NCI-H460 (cell line): ENCODE measurements at regions not wholly inside any gene's neighbourhood (a gene's known extent, or its start where the extent isn't known, plus 50 kb on each side); places are given as distances from the start of the nearest gene placed in this dataset.

Experiments
- DNase-seq: peaks from one replicate; pipeline ENCODE4 v3.0.0-alpha.2; 2016; ENCODE audit warnings: low read depth; ENCODE audit errors: extremely low read depth

- no peak for DNase-seq
Observed at GRCh38 chr5:110025160-110025559, 335.4 kb downstream of the MAN2A1 start.

- no peak for DNase-seq
Observed at GRCh38 chr5:110027527-110028322, 338.0 kb downstream of the MAN2A1 start.

DNA sequence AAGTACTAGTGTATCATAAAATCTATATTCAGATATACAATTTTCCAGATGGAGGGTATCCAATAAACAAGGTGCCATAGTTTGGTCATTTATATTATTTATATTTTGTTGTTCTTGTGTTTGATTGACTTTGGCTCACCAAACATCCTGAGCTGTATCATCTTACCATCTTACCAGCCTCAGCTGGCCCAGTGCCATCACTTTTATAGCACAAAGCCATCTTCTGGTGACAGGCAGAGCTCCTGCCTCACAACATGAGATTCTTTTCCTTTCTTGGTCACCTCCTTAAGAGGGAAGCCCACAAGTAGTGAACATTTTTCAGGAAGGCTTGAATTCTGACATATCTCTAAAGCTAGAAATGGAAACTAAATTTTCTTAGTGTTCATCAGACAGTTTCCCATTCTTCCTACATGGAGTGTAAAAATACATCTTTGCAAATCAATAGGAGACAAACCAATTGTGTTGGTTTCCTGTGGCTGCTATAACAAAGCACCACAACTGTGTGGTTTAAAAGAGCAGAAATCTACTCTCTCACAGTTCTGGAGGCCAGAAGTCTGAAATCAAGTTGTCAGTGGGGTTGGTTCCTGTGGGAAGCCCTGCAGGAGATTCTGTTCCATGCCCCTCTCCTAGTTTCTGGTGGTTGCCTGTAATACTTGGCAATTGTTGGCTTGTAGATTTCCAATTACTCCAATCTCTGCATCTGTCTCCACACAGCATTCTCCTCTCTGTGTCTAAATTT lies 341.8 kb downstream of the MAN2A1 start:
- DNase-seq = no peak

DNA sequence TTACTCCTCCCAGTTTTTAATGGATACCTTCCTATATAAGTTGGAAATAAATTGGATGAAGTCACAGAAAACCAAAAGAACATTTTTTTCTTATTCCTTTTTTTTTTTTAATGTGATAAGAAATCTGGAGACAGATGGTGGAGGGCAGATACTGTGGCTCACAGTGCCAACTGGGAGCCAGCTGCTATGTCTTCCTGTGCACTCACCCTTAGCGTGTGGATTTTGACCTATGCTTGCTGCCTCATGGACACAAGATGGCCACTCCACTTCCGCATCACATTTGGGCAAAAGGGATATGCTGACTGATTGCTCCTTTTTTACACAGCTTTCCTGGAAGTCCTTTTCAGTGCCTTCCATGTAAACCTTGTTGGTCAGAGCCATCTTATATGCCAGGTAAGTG lies 342.6 kb downstream of the MAN2A1 start:
- DNase-seq = no peak

GRCh38 chr5:110034056-110034600 lies 344.4 kb downstream of the MAN2A1 start:
- DNase-seq = no peak

GRCh38 chr5:110038297-110038997 lies 348.7 kb downstream of the MAN2A1 start:
- DNase-seq = no peak

DNA sequence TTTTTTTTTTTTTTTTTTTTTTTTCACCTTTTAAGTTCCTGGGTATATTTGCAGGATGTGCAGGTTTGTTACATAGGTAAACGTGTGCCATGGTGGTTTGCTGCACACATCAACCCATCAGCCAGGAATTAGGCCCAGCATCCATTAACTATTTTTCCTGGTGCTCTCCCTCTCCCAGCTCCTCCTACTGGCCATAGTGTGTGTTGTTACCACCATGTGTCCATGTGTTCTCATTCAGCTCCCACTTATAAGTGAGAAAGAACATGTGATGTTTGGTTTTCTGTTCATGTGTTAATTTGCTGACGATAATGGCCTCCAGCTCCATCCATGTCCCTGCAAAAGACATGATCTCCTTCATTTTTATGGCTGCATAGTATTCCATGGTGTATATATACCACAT lies 350.5 kb downstream of the MAN2A1 start:
- no peak for DNase-seq

DNA sequence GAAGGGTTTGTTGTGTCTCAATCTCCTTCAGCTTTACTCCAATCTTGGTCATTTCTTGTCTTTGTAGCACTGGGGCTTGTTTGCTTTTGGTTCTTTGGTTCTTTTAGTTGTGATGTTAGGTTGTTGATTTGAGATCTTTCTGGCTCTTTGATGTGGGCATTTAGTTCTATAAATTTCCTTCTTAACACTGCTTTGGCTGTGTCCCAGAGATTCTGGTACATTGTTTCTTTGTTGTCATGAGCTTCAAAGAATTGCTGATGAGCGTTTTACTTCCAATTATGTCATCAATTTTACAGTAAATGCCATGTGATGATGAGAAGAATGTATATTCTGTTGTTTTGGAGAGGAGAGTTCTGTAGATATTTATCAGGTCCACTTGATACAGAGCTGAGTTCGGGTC lies 353.3 kb downstream of the MAN2A1 start:
- DNase-seq = no peak

GRCh38 chr5:110045158-110045557 lies 355.4 kb downstream of the MAN2A1 start:
- DNase-seq = no peak

DNA sequence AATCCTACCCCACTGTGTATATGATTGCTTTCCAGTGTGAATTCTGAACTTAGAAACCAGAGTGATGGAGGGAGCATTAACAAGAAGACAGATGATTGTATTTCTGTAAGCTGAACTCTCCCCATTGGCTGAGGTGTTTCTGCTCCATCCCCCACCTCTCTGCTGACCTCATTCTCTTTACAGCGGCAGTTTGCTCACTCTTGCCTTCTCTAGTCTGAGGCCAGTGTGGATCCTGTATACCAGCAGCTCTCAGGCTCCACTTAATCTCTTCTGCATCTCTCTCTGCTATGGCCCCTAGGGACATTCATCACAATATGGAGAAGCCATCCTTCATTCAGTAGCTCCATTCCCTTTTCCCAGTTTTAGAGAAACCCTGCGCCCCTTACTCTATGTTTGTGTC lies 358.8 kb downstream of the MAN2A1 start:
- DNase-seq = no peak

- DNase-seq = no peak
Observed at GRCh38 chr5:110049816-110050215, 360.1 kb downstream of the MAN2A1 start.

GRCh38 chr5:110050640-110051345 lies 361.1 kb downstream of the MAN2A1 start:
- no peak for DNase-seq

GRCh38 chr5:110053205-110053604 lies 363.5 kb downstream of the MAN2A1 start:
- no peak for DNase-seq

- DNase-seq = no peak
Observed at GRCh38 chr5:110053824-110054223, 364.1 kb downstream of the MAN2A1 start.

GRCh38 chr5:110054240-110054639 lies 364.5 kb downstream of the MAN2A1 start:
- no peak for DNase-seq

DNA sequence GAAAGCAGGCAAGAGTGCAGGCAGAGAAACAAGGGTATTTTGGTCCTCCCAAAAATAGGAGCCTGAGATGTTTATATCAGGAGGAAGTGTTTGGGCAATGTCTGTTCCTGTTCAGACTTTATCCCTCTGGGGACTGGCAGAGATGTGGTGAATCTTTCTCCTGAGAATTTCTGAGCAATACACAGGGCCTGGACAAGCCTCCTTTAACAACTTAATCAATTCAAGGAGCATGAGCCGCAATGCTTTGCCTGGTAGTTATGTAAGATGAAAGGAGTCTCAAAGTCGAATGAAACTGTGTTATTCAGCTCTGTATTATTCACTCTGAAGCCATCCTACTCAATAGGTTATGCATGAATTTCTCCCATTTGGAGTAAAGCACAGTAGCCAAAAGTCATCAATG lies 365.6 kb downstream of the MAN2A1 start:
- DNase-seq = no peak

GRCh38 chr5:110056580-110057114 lies 366.9 kb downstream of the MAN2A1 start:
- no peak for DNase-seq

DNA sequence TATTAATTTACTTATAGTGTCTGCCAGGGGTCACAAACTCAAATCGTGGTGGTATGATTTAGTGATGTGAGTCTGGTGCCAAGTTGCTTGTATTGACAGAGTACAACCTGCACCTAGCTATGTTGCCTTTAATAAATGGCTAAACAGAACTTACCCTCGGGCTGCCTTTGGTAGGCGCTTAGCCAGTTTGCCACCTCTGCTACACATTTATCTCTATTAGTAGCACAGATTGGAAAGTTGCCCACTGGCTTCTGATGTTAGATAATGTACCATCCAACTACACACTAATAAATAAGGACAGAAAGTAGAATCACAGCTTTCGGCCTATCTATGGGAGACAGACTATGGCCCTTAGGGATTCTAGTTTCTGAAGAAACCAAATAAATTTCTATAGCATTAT lies 368.4 kb downstream of the MAN2A1 start:
- DNase-seq = no peak

DNA sequence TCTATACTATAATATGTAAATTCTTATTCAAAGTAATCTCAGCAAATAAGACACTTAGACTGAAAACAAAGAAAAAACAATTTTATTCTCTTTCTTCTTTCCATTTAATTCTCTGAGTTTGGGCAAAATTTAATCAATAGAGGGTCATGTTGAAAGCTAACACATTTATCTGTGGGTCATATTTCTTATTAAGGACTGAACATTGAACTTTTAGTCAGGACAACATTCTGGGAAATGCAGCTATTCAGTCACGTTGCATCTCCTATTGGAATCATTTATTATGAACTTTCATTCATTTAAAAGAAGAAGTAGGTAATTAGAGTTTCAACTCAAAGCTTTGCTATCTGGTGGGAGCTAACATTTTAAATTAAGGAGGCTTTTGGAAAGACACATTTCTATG lies 372.5 kb downstream of the MAN2A1 start:
- no peak for DNase-seq
